Stimulated activated CD4-positive, alpha-beta T cell treated with anti-CD3 and anti-CD28 coated beads, Interleukin-15, amount 100 ng/mL, for 1 hour (primary cell): ENCODE measurements at regions not wholly inside any gene's neighbourhood (a gene's known extent, or its start where the extent isn't known, plus 50 kb on each side); places are given as distances from the start of the nearest gene placed in this dataset.

Experiments used
- DNase-seq, 2 donors: peaks; one replicate each; pipeline ENCODE4 v3.0.0-alpha.2; 2020; ENCODE audit warnings: low read depth in 1 of 2, low spot score in 1 of 2

DNA sequence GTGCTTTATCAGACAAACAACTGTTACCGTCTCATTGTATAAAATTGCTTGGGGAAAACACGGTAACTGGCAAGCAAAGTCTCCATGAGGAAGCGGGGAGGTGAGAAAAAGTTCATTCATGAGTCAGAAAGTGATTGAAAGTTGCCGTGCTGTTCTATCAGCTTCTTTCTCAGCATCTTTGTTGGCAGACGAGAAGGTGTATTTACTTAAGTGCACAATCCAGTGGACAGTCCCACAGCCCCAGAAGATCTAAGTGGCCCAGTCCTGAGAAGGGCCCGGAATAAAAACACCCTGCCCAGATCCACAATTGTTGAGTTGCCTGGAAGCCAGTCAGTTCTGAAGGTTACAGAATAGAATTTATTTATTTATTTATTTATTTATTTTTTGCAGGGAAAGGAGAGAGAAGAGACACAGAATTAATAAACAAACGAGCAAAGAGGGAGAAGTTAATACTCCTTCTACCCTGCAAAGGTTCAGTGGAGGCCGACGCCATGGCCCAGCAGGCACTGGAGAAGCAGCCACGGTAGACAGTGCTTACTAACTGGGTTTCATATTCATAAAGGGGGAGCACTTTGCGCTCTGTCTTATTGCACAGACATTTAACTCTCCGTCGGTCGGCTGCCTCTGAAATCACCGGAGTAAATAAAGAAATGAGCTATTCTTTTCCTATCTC is 676.0 kb upstream of the SALL3 start:
- DNase-seq = no peak

- no peak for DNase-seq
These were observed 675.1 kb upstream of the SALL3 start for GRCh38 chr18:78304192-78305164.

DNA sequence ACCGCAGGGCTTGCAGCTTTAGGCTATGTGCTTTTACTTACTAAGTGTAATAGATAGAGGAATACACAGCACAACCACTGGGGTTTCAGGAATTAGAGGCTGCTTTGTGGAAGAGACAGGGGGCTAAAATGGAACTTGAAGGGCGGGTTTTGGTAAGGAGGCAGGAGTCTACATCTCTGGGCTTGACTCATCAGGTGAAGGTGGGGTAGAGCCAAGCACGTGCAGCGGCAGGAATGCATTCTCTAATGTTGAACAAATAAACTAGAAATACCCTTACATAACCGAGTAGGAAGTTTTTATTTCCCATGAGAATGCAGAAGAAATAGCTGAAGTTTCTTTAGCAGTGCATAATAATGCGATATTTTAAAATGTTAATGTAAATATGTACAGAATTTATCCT is 673.8 kb upstream of the SALL3 start:
- DNase-seq = no peak

- no peak for DNase-seq
These were observed 670.3 kb upstream of the SALL3 start for GRCh38 chr18:78309307-78309706.

- DNase-seq = no peak
These were observed 669.7 kb upstream of the SALL3 start for GRCh38 chr18:78309924-78310323.

DNA sequence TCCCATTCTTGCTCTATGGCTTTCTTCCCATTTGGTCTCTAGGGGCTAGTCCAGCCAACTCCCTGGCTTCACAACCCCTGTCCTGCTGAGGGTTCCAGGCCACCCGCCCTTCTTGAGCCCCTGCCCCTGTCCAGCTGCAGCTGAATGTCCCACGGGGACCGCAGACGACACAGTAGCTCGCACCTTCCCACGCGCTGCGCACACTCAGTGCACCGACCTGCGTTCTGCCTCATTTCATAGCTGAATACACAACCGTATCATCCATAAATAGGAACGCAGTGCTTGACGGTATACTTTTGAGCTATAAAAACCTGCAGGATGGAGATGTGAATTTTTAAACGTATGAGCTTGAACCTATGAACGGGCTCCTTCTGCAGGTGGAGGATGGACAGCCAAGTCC is 660.4 kb upstream of the SALL3 start:
- no peak for DNase-seq

DNA sequence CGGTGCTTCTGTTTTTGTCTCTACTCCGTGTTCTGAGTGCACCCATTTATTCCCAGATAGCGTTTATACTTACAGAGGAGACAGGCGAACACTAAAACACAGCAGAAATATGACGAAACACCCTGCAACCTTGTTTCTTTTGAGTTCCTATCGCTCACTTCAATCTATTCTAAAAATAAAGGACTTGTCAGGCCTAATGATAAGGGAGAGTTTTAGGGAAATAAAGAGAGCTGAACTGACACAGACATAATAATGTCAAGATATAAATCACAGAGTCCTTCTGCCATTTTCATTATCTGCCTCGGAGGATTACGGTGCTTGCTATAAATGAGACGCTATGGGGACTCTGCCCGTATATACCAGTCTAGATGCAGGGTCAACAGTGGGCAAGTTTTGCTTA is 659.7 kb upstream of the SALL3 start:
- DNase-seq = no peak

GRCh38 chr18:78321402-78321801 is 658.2 kb upstream of the SALL3 start:
- DNase-seq = no peak

GRCh38 chr18:78323453-78324197 is 656.0 kb upstream of the SALL3 start:
- DNase-seq = no peak

DNA sequence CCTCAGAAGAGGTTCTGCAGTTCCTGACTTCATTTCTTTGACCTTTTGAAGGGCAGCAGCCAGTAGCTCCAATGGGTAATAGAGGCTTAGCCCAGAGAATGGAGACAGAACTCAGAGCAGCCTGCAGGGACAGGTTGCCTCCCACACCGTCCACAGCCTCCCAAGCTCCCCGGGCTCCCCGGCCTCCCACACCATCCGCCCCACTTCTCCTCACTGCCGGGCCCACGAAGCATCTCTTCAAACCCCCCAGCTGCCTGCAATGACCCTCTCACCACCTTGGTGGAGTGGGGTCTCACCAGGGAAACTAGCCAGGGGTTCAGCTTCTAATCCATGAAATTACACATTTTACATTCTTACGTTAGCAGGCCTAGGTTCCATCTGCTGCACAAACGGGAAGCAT is 652.0 kb upstream of the SALL3 start:
- no peak for DNase-seq

DNA sequence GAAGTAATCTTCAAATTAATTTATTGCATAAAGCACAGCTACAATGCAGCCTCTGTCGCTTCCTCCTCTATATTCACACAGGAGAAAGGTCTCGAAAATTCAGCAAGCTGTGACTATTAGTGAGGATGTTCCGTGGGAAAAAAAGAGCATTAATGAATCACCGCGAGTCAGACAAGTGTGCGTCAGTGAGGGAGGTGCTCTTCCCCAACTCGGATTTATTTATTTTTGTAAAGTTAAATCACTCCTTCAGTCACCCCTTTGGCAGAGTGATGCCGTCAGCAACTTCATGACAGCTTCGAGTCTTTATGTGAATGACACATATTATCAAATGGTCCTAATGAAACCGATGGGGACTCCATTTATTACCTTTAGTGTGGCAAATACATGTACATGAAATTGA is 648.9 kb upstream of the SALL3 start:
- DNase-seq = no peak

GRCh38 chr18:78352910-78353309 is 626.7 kb upstream of the SALL3 start:
- no peak for DNase-seq

DNA sequence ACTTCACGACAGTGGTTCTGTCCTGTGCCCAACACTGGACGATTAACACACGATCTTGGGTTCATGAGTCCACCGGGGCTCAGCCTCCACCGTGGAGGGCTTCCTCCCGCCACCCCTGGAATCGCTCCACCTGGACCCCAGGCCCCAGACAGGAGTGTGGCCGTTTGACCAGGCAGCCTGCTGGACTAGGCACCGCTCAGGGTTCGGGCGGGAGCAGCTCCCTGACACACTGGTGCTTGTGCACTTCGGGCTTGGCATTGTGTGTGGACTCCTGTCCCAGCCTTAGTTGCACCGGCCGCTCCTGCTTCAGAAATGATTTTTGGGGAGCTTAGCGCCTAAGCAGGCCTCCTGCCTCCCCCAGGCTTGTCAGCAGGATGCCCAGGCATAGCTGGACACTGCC is 617.4 kb upstream of the SALL3 start:
- no peak for DNase-seq

DNA sequence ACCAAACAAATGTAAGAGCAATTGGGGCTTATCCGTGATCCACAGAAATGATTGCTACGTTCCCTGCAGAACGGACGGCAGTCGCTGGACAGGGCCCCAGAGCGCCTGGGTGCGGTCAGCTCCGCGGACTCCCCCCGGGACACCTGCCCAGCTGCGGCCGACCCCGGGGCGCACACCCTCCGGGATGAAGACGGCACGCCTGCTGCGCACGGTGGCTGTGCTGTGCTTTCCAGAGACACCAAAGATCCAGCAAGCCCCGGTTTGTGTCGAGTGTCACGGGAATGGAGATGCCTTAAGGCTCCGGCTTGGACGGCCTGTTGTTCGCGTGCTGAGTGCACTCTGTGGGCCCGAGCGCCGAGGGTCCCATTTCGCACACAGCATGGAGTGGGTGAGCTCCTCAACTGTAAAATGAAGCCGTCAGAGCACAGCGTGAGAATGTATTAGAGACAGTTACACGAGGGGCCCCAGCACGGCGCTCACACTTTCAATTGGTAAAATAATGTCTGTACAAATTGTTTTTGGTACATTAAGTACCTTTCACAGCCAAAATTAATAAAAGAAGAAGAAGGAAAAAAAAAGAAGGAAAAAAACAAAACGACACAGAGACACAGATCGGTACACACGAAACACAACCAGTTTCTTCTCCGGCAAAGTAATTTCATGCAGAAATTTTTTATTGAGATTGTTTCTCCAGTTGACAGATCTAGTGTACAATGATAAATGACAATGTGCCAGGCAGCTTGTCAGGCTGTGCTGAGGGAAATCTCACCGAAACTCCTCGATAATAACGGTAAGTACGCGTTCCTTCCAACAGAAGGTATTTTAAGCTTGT is 615.8 kb upstream of the SALL3 start:
- no peak for DNase-seq

DNA sequence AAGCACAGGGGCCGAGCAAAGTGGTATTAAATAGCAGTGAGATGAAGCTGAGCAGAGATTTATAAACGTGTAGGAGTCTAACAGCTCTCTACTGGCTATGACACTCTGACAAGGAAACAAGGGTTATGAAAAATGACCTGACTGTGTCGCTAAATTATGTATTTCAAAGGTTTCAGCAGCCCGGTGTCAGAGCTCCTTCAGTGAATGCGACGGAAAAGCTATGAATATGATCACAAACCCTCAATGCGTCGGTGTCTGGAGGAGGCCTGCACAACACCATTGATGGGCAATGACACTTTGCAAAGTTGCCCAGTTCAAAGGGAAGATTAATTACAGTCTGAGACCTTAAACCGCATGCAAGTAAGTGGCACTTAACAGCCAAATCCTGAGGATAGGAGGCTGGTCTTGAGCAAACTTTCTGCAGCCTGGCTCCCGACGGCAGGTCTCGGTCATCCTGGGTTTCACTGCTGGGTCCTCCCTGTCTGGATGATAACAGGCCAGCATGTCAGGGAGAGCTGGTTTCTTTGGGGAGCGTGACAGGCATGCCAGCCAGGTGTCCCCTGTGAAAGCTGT is 615.1 kb upstream of the SALL3 start:
- DNase-seq = no peak

DNA sequence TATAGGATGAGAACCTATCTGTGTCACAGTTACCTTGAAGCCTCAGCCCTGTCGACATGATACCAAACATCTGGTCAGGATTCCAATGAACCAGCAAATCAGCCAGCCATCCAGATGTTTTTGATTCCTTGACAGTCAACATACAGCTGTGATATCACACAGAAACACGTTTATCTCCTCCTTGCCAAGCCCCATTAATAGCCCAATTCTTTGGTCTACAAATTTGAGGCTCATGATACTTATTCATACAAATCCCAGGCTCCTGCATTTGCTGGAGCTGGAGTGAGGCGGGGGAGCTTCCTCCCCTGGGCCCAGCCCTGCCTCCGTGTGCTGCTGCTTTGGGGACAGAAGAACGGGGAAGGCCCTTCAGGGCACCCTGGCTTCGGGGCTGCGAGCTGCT is 611.6 kb upstream of the SALL3 start:
- DNase-seq = no peak

DNA sequence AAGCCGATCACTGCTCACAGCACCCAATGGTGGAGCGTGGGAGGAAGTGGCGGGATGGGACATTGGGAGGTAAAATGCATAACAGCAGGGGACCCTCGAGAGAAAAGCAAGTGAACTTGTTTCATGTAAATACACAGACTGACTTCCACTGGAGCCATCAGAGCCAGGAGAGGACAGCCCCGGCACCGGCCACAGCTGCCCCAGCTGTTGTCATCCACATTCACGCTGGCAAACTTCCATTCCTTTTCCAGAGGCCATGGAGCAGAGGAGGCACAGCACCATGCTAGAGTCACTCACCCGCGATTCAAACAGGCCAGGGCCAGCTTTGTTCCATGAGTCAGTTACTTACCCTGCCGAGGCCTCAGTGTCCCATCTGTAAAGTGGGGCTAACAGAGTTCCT is 610.9 kb upstream of the SALL3 start:
- DNase-seq = no peak

DNA sequence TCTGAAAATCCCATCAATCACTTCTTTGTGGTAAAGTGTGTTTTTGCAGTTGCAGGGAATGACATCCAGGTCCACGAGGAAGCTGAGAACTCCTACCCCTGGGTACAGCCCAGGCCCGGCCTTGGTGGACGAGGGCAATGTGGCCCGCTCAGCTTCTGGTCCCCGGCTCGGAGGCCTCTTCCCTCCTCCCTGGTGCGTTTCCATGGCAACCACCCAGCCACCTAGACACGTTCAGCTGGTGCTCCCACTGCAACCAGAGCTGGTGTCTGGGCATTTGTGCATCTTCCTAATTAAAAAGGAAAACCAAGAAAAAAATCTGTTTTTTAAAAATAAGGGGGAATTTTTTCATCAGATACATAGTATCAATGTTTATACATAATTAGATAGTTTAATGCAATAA is 603.6 kb upstream of the SALL3 start:
- no peak for DNase-seq

DNA sequence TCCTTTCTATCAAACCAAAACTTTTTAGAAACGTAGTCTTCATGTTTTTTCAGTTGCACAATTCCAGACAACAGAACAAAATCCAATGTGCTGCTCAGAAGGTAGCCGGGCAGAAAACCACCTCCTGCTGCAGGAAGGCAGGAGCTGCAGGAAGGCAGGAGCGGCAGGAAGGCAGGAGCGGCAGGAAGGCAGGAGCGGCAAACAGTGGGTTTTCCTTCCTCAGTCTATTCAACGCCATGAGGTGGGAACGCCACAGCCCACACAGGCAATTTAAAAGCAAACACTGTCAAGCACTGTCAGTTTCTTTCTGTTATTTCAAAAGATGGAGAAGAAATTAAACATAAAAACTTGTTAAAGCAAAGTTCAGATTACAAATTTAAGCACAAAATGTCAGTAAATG is 601.2 kb upstream of the SALL3 start:
- DNase-seq = no peak

DNA sequence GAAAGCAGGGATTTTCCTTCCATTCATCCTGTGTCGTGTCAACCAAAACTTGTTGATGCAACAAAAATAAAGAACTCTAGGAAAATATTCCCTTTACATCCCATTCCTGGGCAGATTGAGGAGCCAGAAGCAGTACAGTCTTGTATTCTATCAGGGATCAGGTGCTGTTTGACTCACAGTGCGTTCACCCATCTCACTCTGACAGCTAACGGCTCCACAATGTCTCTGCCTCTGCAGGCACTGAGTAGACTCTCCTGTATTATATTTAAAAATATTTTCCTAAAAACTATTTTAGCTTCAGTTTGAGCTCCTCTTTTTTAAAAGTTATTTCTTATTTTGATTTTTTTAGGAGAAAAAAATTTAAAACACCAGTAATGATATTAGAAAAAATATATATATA is 600.6 kb upstream of the SALL3 start:
- DNase-seq = no peak
